ENCODE measurements at regions not wholly inside any gene's neighbourhood (a gene's known extent, or its start where the extent isn't known, plus 50 kb on each side); places are given as distances from the start of the nearest gene placed in this dataset.

GRCh38 chr6:14545496-14545895 is 427.9 kb downstream of the CD83 start:
- WGBS, 3 donors: 68 to 90% (median 79%) methylated on average over 2 of the region's 2 CpGs
- intact Hi-C loops (cut with DNase I): no loop called here

GRCh38 chr6:14546036-14546435 is 428.5 kb downstream of the CD83 start:
- no peak for TF ChIP-seq POLR2A (IDR thresholded peaks at IDR 0.05)
- DNase-seq: no peak
- Histone ChIP-seq H3K9me3 (no peaks in the 10 kb centered on the region), H3K4me3 (no peak overlapping the region), H3K36me3 (no peaks in the 10 kb centered on the region), H3K27ac (no peak overlapping the region), H3K4me1 (ENCODE audit: insufficient read depth) (no peaks in the 10 kb centered on the region), H3K27me3 (no peaks in the 10 kb centered on the region)
- WGBS, 3 donors: 92 to 95% (median 92%) methylated on average over 5 of the region's 5 CpGs
- intact Hi-C loops (cut with DNase I): no loop called here

More at GRCh38 chr6:14545496-14545895, 427.9 kb downstream of the CD83 start:
- no peaks in the 10 kb centered on the region for H3K36me3 ChIP-seq
- H3K27me3 ChIP-seq: no peaks in the 10 kb centered on the region
- no peak overlapping the region for H3K4me3 ChIP-seq
- H3K27ac ChIP-seq: no peak overlapping the region
- no peak for TF ChIP-seq EP300 (IDR thresholded peaks at IDR 0.05)
- TF ChIP-seq, protein P1, sequence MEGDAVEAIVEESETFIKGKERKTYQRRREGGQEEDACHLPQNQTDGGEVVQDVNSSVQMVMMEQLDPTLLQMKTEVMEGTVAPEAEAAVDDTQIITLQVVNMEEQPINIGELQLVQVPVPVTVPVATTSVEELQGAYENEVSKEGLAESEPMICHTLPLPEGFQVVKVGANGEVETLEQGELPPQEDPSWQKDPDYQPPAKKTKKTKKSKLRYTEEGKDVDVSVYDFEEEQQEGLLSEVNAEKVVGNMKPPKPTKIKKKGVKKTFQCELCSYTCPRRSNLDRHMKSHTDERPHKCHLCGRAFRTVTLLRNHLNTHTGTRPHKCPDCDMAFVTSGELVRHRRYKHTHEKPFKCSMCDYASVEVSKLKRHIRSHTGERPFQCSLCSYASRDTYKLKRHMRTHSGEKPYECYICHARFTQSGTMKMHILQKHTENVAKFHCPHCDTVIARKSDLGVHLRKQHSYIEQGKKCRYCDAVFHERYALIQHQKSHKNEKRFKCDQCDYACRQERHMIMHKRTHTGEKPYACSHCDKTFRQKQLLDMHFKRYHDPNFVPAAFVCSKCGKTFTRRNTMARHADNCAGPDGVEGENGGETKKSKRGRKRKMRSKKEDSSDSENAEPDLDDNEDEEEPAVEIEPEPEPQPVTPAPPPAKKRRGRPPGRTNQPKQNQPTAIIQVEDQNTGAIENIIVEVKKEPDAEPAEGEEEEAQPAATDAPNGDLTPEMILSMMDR (IDR thresholded peaks at IDR 0.05): no peak
- TF ChIP-seq POLR2A (IDR thresholded peaks at IDR 0.05): no peak
- no peaks in the 10 kb centered on the region for H3K4me1 ChIP-seq (ENCODE audit: insufficient read depth)
- no peaks in the 10 kb centered on the region for H3K9me3 ChIP-seq
- DNase-seq: no peak

DNA sequence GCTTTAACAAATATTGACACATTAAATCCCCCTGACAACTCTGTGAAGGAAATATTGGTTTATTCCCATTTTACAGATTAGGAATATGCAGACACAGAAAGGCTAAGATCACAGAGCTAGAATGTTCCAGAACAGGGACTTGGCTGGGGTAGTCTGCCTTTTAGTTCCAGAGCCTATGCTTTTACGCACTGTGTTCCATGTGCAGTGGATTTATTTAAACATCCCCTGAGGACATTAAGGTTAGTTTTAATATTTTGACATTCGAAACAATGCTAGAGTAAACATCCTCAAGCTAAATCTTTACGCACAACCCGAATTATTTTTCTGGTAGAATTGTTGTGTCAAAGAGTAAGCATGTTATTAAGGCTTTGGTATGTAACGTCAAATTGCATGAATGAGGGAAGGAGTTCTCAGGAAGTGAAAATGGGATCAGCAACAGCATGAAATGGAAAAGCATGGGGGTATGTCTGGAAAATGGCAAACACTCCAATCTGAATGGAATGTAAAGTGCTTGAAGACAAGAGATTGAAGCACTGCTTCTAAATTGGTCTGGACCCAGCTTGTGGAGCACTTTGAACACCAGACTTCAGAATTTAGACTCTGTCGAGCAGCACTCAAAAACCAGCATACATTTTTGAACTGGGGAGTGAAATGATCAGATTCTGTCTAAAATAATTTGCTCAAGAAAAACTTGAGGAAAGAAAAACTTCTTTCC is 429.9 kb downstream of the CD83 start:
- H3K36me3 ChIP-seq: no peaks in the 10 kb centered on the region
- H3K4me1 ChIP-seq (ENCODE audit: insufficient read depth): no peaks in the 10 kb centered on the region
- WGBS, 3 donors: 77 to 83% (median 78%) methylated on average over 6 of the region's 6 CpGs
- no peaks in the 10 kb centered on the region for H3K27me3 ChIP-seq
- TF ChIP-seq POLR2A (IDR thresholded peaks at IDR 0.05) (no peak), EP300 (IDR thresholded peaks at IDR 0.05) (no peak)
- TF ChIP-seq, protein P1 (IDR thresholded peaks at IDR 0.05): no peak
- no peak overlapping the region for H3K4me3 ChIP-seq
- H3K9me3 ChIP-seq: no peaks in the 10 kb centered on the region
- intact Hi-C loops (cut with DNase I): no loop called here
- H3K27ac ChIP-seq: no peak overlapping the region
- DNase-seq: no peak

- H3K4me1 ChIP-seq (ENCODE audit: insufficient read depth): no peaks in the 10 kb centered on the region
- whole genome bisulfite sequencing, 3 donors: 67 to 80% (median 71%) methylated on average over 6 of the region's 6 CpGs
- H3K36me3 ChIP-seq: no peaks in the 10 kb centered on the region
- no peak overlapping the region for H3K27ac ChIP-seq
- H3K4me3 ChIP-seq: no peak overlapping the region
- no peak for DNase-seq
- TF ChIP-seq EP300 (IDR thresholded peaks at IDR 0.05): no peak
- TF ChIP-seq, protein P1 (IDR thresholded peaks at IDR 0.05): no peak
- no peak for TF ChIP-seq POLR2A (IDR thresholded peaks at IDR 0.05)
- H3K27me3 ChIP-seq: no peaks in the 10 kb centered on the region
- intact Hi-C loops (cut with DNase I): no loop called here
- no peaks in the 10 kb centered on the region for H3K9me3 ChIP-seq
Measured at GRCh38 chr6:14549304-14549770, 431.8 kb downstream of the CD83 start.

GRCh38 chr6:14549871-14550270 is 432.3 kb downstream of the CD83 start:
- intact Hi-C loops (cut with DNase I): no loop called here

More at GRCh38 chr6:14549871-14550270, 432.3 kb downstream of the CD83 start:
- Histone ChIP-seq H3K9me3 (no peaks in the 10 kb centered on the region), H3K27me3 (no peaks in the 10 kb centered on the region), H3K36me3 (no peaks in the 10 kb centered on the region), H3K4me1 (ENCODE audit: insufficient read depth) (no peaks in the 10 kb centered on the region), H3K27ac (no peak overlapping the region), H3K4me3 (no peak overlapping the region)
- WGBS, 3 donors: 92 to 94% (median 94%) methylated on average over 3 of the region's 3 CpGs
- no peak for DNase-seq
- no peak for TF ChIP-seq EP300 (IDR thresholded peaks at IDR 0.05)
- no peak for TF ChIP-seq POLR2A (IDR thresholded peaks at IDR 0.05)
- TF ChIP-seq, protein P1 (IDR thresholded peaks at IDR 0.05): no peak
